IMR-90 (cell line): ENCODE measurements at regions not wholly inside any gene's neighbourhood (a gene's known extent, or its start where the extent isn't known, plus 50 kb on each side); places are given as distances from the start of the nearest gene placed in this dataset.

Source experiments
- CHD1 ChIP-seq: IDR thresholded peaks from 2 replicates; pipeline ENCODE4 v1.6.1; 2012; ENCODE audit warnings: low read depth, low read length, improper control_type of control experiment
- CTCF ChIP-seq: conservative IDR thresholded peaks from 2 replicates; pipeline ENCODE4 v1.5.1; 2012; ENCODE audit warnings: mild to moderate bottlenecking, low read depth, low read length, improper control_type of control experiment
- ELK1 ChIP-seq: fragments of 150-350 bp; IDR thresholded peaks from 2 replicates; pipeline ENCODE4 v1.6.1; 2016; ENCODE audit warnings: low read depth, mild to moderate bottlenecking, low read length, moderate library complexity, borderline replicate concordance
- FOS ChIP-seq: fragments of 150-350 bp; IDR thresholded peaks from 2 replicates; pipeline ENCODE4 v1.6.1; 2016; ENCODE audit warnings: low read depth, low read length
- MAFK ChIP-seq: IDR thresholded peaks from 2 replicates; pipeline ENCODE4 v1.6.1; 2012; ENCODE audit warnings: low read depth, low read length, improper control_type of control experiment
- MAZ ChIP-seq: IDR thresholded peaks from 2 replicates; pipeline ENCODE4 v1.6.1; 2012; ENCODE audit warnings: low read depth, mild to moderate bottlenecking, low read length, improper control_type of control experiment, moderate library complexity, borderline replicate concordance
- NFE2L2 ChIP-seq: fragments of 150-350 bp; IDR thresholded peaks from 2 replicates; pipeline ENCODE4 v1.6.1; 2016; ENCODE audit warnings: low read depth, mild to moderate bottlenecking, low read length
- POLR2A ChIP-seq: IDR thresholded peaks from 2 replicates; pipeline ENCODE4 v1.6.1; 2012; ENCODE audit warnings: mild to moderate bottlenecking, low read depth, low read length
- RAD21 ChIP-seq: IDR thresholded peaks from 2 replicates; pipeline ENCODE4 v1.6.1; 2012; ENCODE audit warnings: low read length, improper control_type of control experiment
- RFX5 ChIP-seq: IDR thresholded peaks from 2 replicates; pipeline ENCODE4 v1.8.0; 2012; ENCODE audit warnings: low read depth, mild to moderate bottlenecking, low read length, moderate library complexity

- TF ChIP-seq NFE2L2: no peak
- no peak for TF ChIP-seq CTCF
- TF ChIP-seq MAFK: no peak
- TF ChIP-seq FOS: no peak
- TF ChIP-seq CHD1: no peak
- no peak for TF ChIP-seq RAD21
- no peak for TF ChIP-seq POLR2A
- no peak for TF ChIP-seq ELK1
- TF ChIP-seq MAZ: no peak
- TF ChIP-seq RFX5: no peak
Observed at GRCh38 chr5:61734001-61734400, 401.9 kb downstream of the ZSWIM6 start.
